Esophagus (tissue), 2 donors: ENCODE measurements at regions not wholly inside any gene's neighbourhood (a gene's known extent, or its start where the extent isn't known, plus 50 kb on each side); places are given as distances from the start of the nearest gene placed in this dataset.

Experiments
- H3K27ac ChIP-seq, 2 donors: one replicate each; pipeline ENCODE4 v1.5.1; 2013; ENCODE audit warnings: low read depth in 2 of 2, mild to moderate bottlenecking in 2 of 2, inconsistent platforms in 1 of 2, low read length in 1 of 2, moderate library complexity in 1 of 2
- H3K27me3 ChIP-seq, 2 donors: one replicate each; pipeline ENCODE4 v1.6.1; 2013; ENCODE audit warnings: low read length in 2 of 2, control low read depth in 1 of 2, mild to moderate bottlenecking in 1 of 2; ENCODE audit not compliant: insufficient read depth in 2 of 2, control insufficient read depth in 1 of 2
- H3K36me3 ChIP-seq, 2 donors: one replicate each; pipeline ENCODE4 v1.6.1; 2013; ENCODE audit warnings: low read length in 1 of 2; ENCODE audit not compliant: control insufficient read depth in 2 of 2, insufficient read depth in 2 of 2
- H3K4me1 ChIP-seq, 2 donors: one replicate each; pipeline ENCODE4 v1.6.1; 2013; ENCODE audit warnings: low read length in 1 of 2; ENCODE audit not compliant: control insufficient read depth in 2 of 2, insufficient read depth in 2 of 2
- H3K4me3 ChIP-seq, 2 donors: one replicate each; pipeline ENCODE4 v1.5.1; 2013; ENCODE audit warnings: low read length in 2 of 2, mild to moderate bottlenecking in 2 of 2, low read depth in 1 of 2, moderate library complexity in 1 of 2
- H3K9me3 ChIP-seq, 2 donors: one replicate each; pipeline ENCODE4 v1.6.1; 2013; ENCODE audit warnings: mild to moderate bottlenecking in 2 of 2, low read depth in 1 of 2, low read length in 1 of 2, moderate library complexity in 1 of 2; ENCODE audit not compliant: control insufficient read depth in 2 of 2, insufficient read depth in 1 of 2
- WGBS, 2 donors: extraction: QIAGEN DNeasy Blood & Tissue Kit; methylation state at CpG; one replicate each; pipeline ENCODE4 v1.1.7; 2013; 5-methylcytosine and 5-hydroxymethylcytosine counted together
- donor health status: healthy with polysubstance abuse.
- donor health status: Bipolar disorder and iron deficiency.

- Histone ChIP-seq H3K4me1 (no peaks in the 10 kb centered on the region), H3K27ac (no peak overlapping the region), H3K27me3 (no peaks in the 10 kb centered on the region), H3K36me3 (no peaks in the 10 kb centered on the region), H3K9me3 (no peaks in the 10 kb centered on the region), H3K4me3 (no peak overlapping the region)
- 50 to 61% methylated on average over 2 of the region's 2 CpGs for WGBS, 2 donors
Observed at GRCh38 chr5:90153031-90153430, 256.5 kb downstream of the CETN3 start.

- Histone ChIP-seq H3K4me3 (no peak overlapping the region), H3K9me3 (no peaks in the 10 kb centered on the region), H3K36me3 (no peaks in the 10 kb centered on the region), H3K27ac (no peak overlapping the region), H3K27me3 (no peaks in the 10 kb centered on the region), H3K4me1 (no peaks in the 10 kb centered on the region)
- WGBS, 2 donors = 88 to 89% methylated on average over 6 of the region's 6 CpGs
Observed at GRCh38 chr5:90144625-90145327, 264.8 kb downstream of the CETN3 start.

- 75 to 80% methylated on average over 1 of the region's 1 CpG for WGBS, 2 donors
- no peaks in the 10 kb centered on the region for H3K9me3 ChIP-seq
Observed at GRCh38 chr5:90142541-90142940, 267.0 kb downstream of the CETN3 start.

GRCh38 chr5:90141984-90142383, 267.6 kb downstream of the CETN3 start:
- Histone ChIP-seq H3K27me3 (no peaks in the 10 kb centered on the region), H3K4me3 (no peak overlapping the region), H3K4me1 (no peaks in the 10 kb centered on the region), H3K27ac (no peak overlapping the region), H3K36me3 (no peaks in the 10 kb centered on the region), H3K9me3 (no peaks in the 10 kb centered on the region)
- 96 to 97% methylated on average over 3 of the region's 3 CpGs for WGBS, 2 donors

More at GRCh38 chr5:90142541-90142940, 267.0 kb downstream of the CETN3 start:
- H3K4me3 ChIP-seq = no peak overlapping the region
- H3K27ac ChIP-seq = no peak overlapping the region
- no peaks in the 10 kb centered on the region for H3K27me3 ChIP-seq
- H3K4me1 ChIP-seq = no peaks in the 10 kb centered on the region
- H3K36me3 ChIP-seq = no peaks in the 10 kb centered on the region

- Histone ChIP-seq H3K4me1 (peaks cover 0 to 4% of the 10 kb centered on the region in 2 donors), H3K27me3 (no peaks in the 10 kb centered on the region), H3K27ac (no peak overlapping the region), H3K9me3 (peaks cover 0 to 5% of the 10 kb centered on the region in 2 donors), H3K4me3 (no peak overlapping the region), H3K36me3 (no peaks in the 10 kb centered on the region)
- 84 to 88% methylated on average over 10 of the region's 10 CpGs for WGBS, 2 donors
Observed at GRCh38 chr5:90136952-90137528, 272.5 kb downstream of the CETN3 start.

- Histone ChIP-seq H3K9me3 (peaks cover 0 to 5% of the 10 kb centered on the region in 2 donors), H3K36me3 (no peaks in the 10 kb centered on the region), H3K27me3 (no peaks in the 10 kb centered on the region), H3K4me1 (peaks cover 0 to 4% of the 10 kb centered on the region in 2 donors), H3K4me3 (no peak overlapping the region), H3K27ac (no peak overlapping the region)
- 70 to 82% methylated on average over 7 of the region's 7 CpGs for WGBS, 2 donors
Observed at GRCh38 chr5:90135779-90136378, 273.7 kb downstream of the CETN3 start.

- Histone ChIP-seq H3K9me3 (peaks cover 0 to 5% of the 10 kb centered on the region in 2 donors), H3K4me3 (no peak overlapping the region), H3K4me1 (peaks cover 0 to 4% of the 10 kb centered on the region in 2 donors), H3K27ac (no peak overlapping the region), H3K36me3 (no peaks in the 10 kb centered on the region), H3K27me3 (no peaks in the 10 kb centered on the region)
- WGBS, 2 donors = 65 to 68% methylated on average over 4 of the region's 4 CpGs
Observed at GRCh38 chr5:90134892-90135291, 274.7 kb downstream of the CETN3 start.

- H3K36me3 ChIP-seq = no peaks in the 10 kb centered on the region
- H3K27ac ChIP-seq = no peak overlapping the region
- no peaks in the 10 kb centered on the region for H3K27me3 ChIP-seq
- H3K9me3 ChIP-seq = peaks cover 0 to 5% of the 10 kb centered on the region in 2 donors
- peaks cover 0 to 4% of the 10 kb centered on the region in 2 donors for H3K4me1 ChIP-seq
- H3K4me3 ChIP-seq = no peak overlapping the region
Observed at GRCh38 chr5:90134381-90134780, 275.2 kb downstream of the CETN3 start.

- Histone ChIP-seq H3K4me3 (no peak overlapping the region), H3K9me3 (peaks cover 0 to 5% of the 10 kb centered on the region in 2 donors), H3K27ac (no peak overlapping the region), H3K27me3 (no peaks in the 10 kb centered on the region), H3K36me3 (no peaks in the 10 kb centered on the region), H3K4me1 (peaks cover 0 to 4% of the 10 kb centered on the region in 2 donors)
- 48 to 54% methylated on average over 2 of the region's 2 CpGs for WGBS, 2 donors
Observed at GRCh38 chr5:90133941-90134340, 275.6 kb downstream of the CETN3 start.
